ENCODE measurements at regions not wholly inside any gene's neighbourhood (a gene's known extent, or its start where the extent isn't known, plus 50 kb on each side); places are given as distances from the start of the nearest gene placed in this dataset.

DNA sequence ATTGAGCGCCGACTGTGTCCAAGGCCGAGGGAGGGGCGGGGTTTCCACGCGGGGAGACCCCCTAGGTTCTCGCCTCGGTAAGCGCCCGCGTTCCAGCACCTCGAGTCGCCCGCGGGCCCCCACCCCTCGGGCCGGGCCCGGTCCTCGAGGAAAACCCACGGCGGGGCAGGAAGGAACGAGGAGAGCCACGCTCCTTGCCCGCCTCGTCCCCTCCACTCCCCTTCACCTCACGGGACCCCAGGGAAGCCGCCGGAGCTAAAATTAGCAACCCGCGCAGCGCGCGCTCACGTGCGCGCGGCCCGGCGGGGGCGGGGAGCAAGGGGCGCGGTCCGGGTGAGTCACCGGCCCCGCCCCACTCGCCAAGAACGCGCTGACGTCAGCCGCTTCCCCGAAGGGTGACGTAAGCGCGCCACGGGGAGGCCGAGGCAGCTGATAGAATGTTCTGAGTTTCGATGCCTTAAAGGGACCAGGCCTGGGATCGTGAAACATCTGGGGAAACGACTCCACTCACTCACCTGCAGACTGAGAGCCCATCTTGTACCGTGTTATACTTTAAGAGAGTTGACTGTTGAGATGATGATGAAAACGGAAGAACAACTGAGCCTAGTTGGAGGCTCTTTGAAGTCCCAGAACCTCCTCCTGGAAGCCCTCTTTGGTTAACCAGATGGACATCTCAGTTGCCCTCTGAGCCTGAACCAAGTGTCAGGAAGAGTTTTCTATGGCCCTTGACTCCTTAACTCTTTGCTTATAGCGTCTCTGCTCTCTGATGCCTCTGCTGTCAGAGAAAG lies 49.7 kb upstream of the ATF3 start:
- TF ChIP-seq, protein P1, sequence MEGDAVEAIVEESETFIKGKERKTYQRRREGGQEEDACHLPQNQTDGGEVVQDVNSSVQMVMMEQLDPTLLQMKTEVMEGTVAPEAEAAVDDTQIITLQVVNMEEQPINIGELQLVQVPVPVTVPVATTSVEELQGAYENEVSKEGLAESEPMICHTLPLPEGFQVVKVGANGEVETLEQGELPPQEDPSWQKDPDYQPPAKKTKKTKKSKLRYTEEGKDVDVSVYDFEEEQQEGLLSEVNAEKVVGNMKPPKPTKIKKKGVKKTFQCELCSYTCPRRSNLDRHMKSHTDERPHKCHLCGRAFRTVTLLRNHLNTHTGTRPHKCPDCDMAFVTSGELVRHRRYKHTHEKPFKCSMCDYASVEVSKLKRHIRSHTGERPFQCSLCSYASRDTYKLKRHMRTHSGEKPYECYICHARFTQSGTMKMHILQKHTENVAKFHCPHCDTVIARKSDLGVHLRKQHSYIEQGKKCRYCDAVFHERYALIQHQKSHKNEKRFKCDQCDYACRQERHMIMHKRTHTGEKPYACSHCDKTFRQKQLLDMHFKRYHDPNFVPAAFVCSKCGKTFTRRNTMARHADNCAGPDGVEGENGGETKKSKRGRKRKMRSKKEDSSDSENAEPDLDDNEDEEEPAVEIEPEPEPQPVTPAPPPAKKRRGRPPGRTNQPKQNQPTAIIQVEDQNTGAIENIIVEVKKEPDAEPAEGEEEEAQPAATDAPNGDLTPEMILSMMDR (IDR thresholded peaks at IDR 0.05) = no peak
- DNase-seq = peak; percentile 76
- Mint-ChIP-seq H3K9me3 (peaks cover 3% of the 10 kb centered on the region; the same call in 1 of the 2 replicates), H3K36me3 (ENCODE audit: low read depth) (no peaks in the 10 kb centered on the region), H3K4me3 (peak overlapping the region; percentile 79), H3K27ac (peak overlapping the region; percentile 87), H3K4me1 (ENCODE audit: low read depth) (peaks cover 32% of the 10 kb centered on the region), H3K27me3 (ENCODE audit: insufficient read depth) (no peaks in the 10 kb centered on the region)

Data from HFFc6 (cell line).